Ovary (tissue), 7 donors: ENCODE measurements at regions not wholly inside any gene's neighbourhood (a gene's known extent, or its start where the extent isn't known, plus 50 kb on each side); places are given as distances from the start of the nearest gene placed in this dataset.

Experiments used
- DNase-seq, 5 donors: peaks; one replicate each; pipeline ENCODE4 v3.0.0-alpha.2; 2019 to 2020
- H3K27ac ChIP-seq, 2 donors: fragments of 200-600 bp; one replicate each; pipeline versions ENCODE4 v1.5.1 to v1.8.0; 2019 to 2022
- H3K27me3 ChIP-seq: fragments of 200-600 bp; one replicate; pipeline ENCODE4 v1.8.0; 2022
- H3K36me3 ChIP-seq: fragments of 200-600 bp; sonication (generic); one replicate; pipeline ENCODE4 v1.5.1; 2019
- H3K4me1 ChIP-seq: one replicate; pipeline ENCODE4 v1.8.1; 2013; ENCODE audit warnings: mild to moderate bottlenecking, moderate library complexity; ENCODE audit not compliant: insufficient read depth
- H3K4me3 ChIP-seq: fragments of 200-600 bp; sonication (generic); one replicate; pipeline ENCODE4 v1.5.1; 2017
- H3K9me3 ChIP-seq, 2 donors: fragments of 200-600 bp in 1 of 2; sonication (generic) in 1 of 2; one replicate each; pipeline versions ENCODE4 v1.5.1 to v1.8.1; 2013 to 2019; ENCODE audit warnings: mild to moderate bottlenecking in 1 of 2, moderate library complexity in 1 of 2
- EP300 ChIP-seq: sonication (generic); formaldehyde crosslinking; IDR thresholded peaks from one replicate; pipeline ENCODE4 v1.6.1; 2017; ENCODE audit warnings: antibody characterized with exemption
- POLR2A ChIP-seq: fragments of 450-650 bp; IDR thresholded peaks from one replicate; pipeline ENCODE4 v1.6.1; 2017; ENCODE audit warnings: antibody characterized with exemption, mild to moderate bottlenecking, moderate library complexity
- WGBS, 3 donors: extraction: QIAGEN DNeasy Blood & Tissue Kit in 1 of 3; methylation state at CpG; one replicate each; pipeline versions ENCODE4 v1.1.5 to v1.1.7; 2013 to 2017; 5-methylcytosine and 5-hydroxymethylcytosine counted together
- intact Hi-C, 4 donors: fragments of 100-400 bp; cut with DNase I; formaldehyde crosslinking; loops; one replicate each; pipeline versions ENCODE4 v1.11.0 to v1.15.1; 2022 to 2023
- TF ChIP-seq, protein P1 (sequence below), 3 donors: fragments of 450-650 bp in 2 of 3; fragments of 200-600 bp in 1 of 3; IDR thresholded peaks; one replicate each; pipeline versions ENCODE4 v1.5.1 to v1.8.0; 2016 to 2022; ENCODE audit warnings: antibody characterized with exemption in 3 of 3, mild to moderate bottlenecking in 1 of 3
- donor health status: DM: no; HTN: no; CAD: no; lungs with moderate emphysema.
- donor health status: DM: no; HTN: no; CAD: no.
- donor health status: Bipolar disorder and iron deficiency.
- donor health status: DM: no; HTN: no; CAD: no.
- donor health status: DM: yes; HTN: yes; CAD: no.

DNA sequence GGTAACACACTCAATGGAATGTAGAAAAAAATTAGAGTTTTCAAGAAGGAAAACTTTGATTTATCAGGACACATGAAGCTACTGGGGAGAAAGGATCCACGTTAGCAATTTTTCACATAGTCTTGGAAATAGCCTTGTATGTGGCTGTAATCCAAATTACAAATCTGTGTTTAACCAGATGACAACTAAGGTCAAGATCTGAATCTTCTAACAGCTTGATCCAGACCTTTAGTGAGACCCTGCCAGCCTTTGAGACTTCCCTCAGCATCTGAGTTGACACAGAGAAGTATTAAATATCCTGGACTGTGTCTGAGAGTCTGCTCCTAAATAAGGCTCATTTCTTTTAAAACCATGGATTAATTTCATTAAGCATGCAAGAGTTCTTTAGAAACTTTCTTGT, 135.9 kb upstream of the KCNK2 start:
- 37 to 45% (median 38%) methylated on average over 1 of the region's 1 CpG for WGBS, 3 donors
- H3K27ac ChIP-seq, result no peak overlapping the region
- TF ChIP-seq POLR2A (no peak), EP300 (no peak)
- TF ChIP-seq, protein P1, sequence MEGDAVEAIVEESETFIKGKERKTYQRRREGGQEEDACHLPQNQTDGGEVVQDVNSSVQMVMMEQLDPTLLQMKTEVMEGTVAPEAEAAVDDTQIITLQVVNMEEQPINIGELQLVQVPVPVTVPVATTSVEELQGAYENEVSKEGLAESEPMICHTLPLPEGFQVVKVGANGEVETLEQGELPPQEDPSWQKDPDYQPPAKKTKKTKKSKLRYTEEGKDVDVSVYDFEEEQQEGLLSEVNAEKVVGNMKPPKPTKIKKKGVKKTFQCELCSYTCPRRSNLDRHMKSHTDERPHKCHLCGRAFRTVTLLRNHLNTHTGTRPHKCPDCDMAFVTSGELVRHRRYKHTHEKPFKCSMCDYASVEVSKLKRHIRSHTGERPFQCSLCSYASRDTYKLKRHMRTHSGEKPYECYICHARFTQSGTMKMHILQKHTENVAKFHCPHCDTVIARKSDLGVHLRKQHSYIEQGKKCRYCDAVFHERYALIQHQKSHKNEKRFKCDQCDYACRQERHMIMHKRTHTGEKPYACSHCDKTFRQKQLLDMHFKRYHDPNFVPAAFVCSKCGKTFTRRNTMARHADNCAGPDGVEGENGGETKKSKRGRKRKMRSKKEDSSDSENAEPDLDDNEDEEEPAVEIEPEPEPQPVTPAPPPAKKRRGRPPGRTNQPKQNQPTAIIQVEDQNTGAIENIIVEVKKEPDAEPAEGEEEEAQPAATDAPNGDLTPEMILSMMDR (IDR thresholded peaks at IDR 0.05), result no peak
- H3K36me3 ChIP-seq, result no peaks in the 10 kb centered on the region
- H3K4me1 ChIP-seq, result no peaks in the 10 kb centered on the region
- no peak overlapping the region for H3K4me3 ChIP-seq
- no peaks in the 10 kb centered on the region for H3K27me3 ChIP-seq
- intact Hi-C loops, result no loop called here
- no peak for DNase-seq
- H3K9me3 ChIP-seq, result no peaks in the 10 kb centered on the region

DNA sequence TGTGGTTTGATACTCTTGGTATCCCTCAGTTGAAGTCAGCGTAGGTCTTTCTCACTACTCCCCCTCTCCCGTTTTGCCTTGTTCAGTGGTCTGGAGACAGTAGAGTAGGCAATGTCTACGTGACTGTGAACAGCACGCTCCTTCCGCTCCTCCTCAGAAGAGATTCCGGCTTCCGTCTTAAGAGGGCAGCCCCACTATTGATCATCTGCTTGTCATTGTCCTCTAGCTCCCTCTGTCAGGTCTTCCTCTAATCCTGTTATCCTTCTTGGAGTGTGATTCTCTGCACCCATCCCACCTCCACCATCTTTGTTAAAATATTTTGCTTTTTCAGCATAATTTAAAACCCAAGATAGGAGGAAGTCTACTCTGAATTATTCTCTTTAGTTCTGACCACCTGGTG, 129.9 kb upstream of the KCNK2 start:
- TF ChIP-seq EP300, result no peak
- no peak for TF ChIP-seq POLR2A
- TF ChIP-seq, protein P1 (IDR thresholded peaks at IDR 0.05), result no peak
- Histone ChIP-seq H3K27me3 (no peaks in the 10 kb centered on the region), H3K4me3 (no peak overlapping the region), H3K9me3 (no peaks in the 10 kb centered on the region), H3K27ac (no peak overlapping the region), H3K4me1 (no peaks in the 10 kb centered on the region), H3K36me3 (no peaks in the 10 kb centered on the region)
- DNase-seq, result no peak
- intact Hi-C loops, result no loop called here
- WGBS, 3 donors, result 51 to 64% (median 62%) methylated on average over 7 of the region's 7 CpGs

- H3K4me3 ChIP-seq, result no peak overlapping the region
- H3K27me3 ChIP-seq, result no peaks in the 10 kb centered on the region
- no peak overlapping the region for H3K27ac ChIP-seq
- intact Hi-C loops, result no loop called here
- TF ChIP-seq, protein P1 (IDR thresholded peaks at IDR 0.05), result no peak
- TF ChIP-seq EP300 (no peak), POLR2A (no peak)
- H3K4me1 ChIP-seq, result no peaks in the 10 kb centered on the region
- no peaks in the 10 kb centered on the region for H3K9me3 ChIP-seq
- 84 to 95% (median 90%) methylated on average over 1 of the region's 1 CpG for WGBS, 3 donors
- DNase-seq, result no peak
- H3K36me3 ChIP-seq, result no peaks in the 10 kb centered on the region
Observed at GRCh38 chr1:214953901-214954616, 128.5 kb upstream of the KCNK2 start.

DNA sequence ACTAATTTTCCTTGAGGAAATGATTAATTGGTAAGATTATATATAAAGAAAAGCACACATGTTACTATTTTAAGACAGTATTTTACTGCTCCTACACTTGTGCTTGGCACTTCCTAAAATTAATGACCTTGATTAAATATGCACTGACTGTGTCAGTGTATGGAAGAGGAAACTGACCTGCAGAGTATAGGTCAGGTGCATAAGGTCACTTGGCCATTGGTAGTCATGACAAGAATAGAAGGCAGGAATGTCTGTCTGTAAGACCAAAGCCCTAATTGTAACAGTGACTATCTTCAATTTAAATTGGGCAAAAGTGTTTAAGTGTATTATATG, 128.0 kb upstream of the KCNK2 start:
- no peak overlapping the region for H3K4me3 ChIP-seq
- intact Hi-C loops, result no loop called here
- no peak for TF ChIP-seq POLR2A
- TF ChIP-seq, protein P1 (IDR thresholded peaks at IDR 0.05), result no peak
- no peak for TF ChIP-seq EP300
- DNase-seq, result no peak
- H3K36me3 ChIP-seq, result no peaks in the 10 kb centered on the region
- no peaks in the 10 kb centered on the region for H3K9me3 ChIP-seq
- no peak overlapping the region for H3K27ac ChIP-seq
- no peaks in the 10 kb centered on the region for H3K27me3 ChIP-seq
- no peaks in the 10 kb centered on the region for H3K4me1 ChIP-seq
